ENCODE measurements at regions not wholly inside any gene's neighbourhood (a gene's known extent, or its start where the extent isn't known, plus 50 kb on each side); places are given as distances from the start of the nearest gene placed in this dataset.
A peak's percentile ranks its signal among the peaks of the same experiment; 100 is the strongest.

GRCh38 chr3:106611116-106611515 is 742.3 kb upstream of the CBLB start:
- H2BK120ac ChIP-seq (ENCODE audit: low read depth, low read length): no peak overlapping the region
- H3K27me3 ChIP-seq (ENCODE audit: control insufficient read depth in 3 of 3, insufficient read depth in 3 of 3, low read depth in 1 of 3, low read length in 3 of 3): no peaks in the 10 kb centered on the region
- H3K79me1 ChIP-seq (ENCODE audit: low read depth, low read length): no peaks in the 10 kb centered on the region
- no peak overlapping the region for H2AFZ ChIP-seq (ENCODE audit: low read length)
- H4K91ac ChIP-seq (ENCODE audit: low read depth, low read length, poor library complexity): no peak overlapping the region
- H2BK12ac ChIP-seq (ENCODE audit: low read length): no peak overlapping the region
- H3K36me3 ChIP-seq (replicated peaks in 1 of 2; ENCODE audit: control insufficient read depth in 2 of 2, insufficient read depth in 2 of 2, low read length in 2 of 2): no peaks in the 10 kb centered on the region
- no peak overlapping the region for H2BK15ac ChIP-seq (ENCODE audit: low read length)
- H3K4me1 ChIP-seq (ENCODE audit: control insufficient read depth in 2 of 2, insufficient read depth in 1 of 2, low read depth in 1 of 2, low read length in 2 of 2): peaks cover 0 to 1% of the 10 kb centered on the region in 2 donors
- no peak overlapping the region for H3K23ac ChIP-seq (ENCODE audit: low read depth, low read length, poor library complexity)
- no peak overlapping the region for H3K14ac ChIP-seq (ENCODE audit: low read length)
- H2AK5ac ChIP-seq (ENCODE audit: low read depth, low read length): no peak overlapping the region
- peaks cover 0 to 4% of the 10 kb centered on the region in 2 donors for H3K9me3 ChIP-seq (replicated peaks in 1 of 2; ENCODE audit: control insufficient read depth in 2 of 2, insufficient read depth in 1 of 2, low read depth in 1 of 2, low read length in 2 of 2)
- WGBS, 2 donors (ENCODE audit: extremely low coverage in 2 of 2, insufficient read length in 2 of 2, insufficient replicate concordance in 1 of 2): no CpG with 5 or more reads among the region's 1 CpG
- H3K4me2 ChIP-seq (ENCODE audit: insufficient read depth, low read length, poor library complexity, severe bottlenecking): no peak overlapping the region
- no peak overlapping the region for H3K27ac ChIP-seq (replicated peaks; ENCODE audit: low read length)
- no peak overlapping the region for H3K4ac ChIP-seq (ENCODE audit: low read length)
- H2BK5ac ChIP-seq (ENCODE audit: low read length): no peak overlapping the region
- H4K8ac ChIP-seq (ENCODE audit: low read depth, low read length): no peak overlapping the region
- H3K4me3 ChIP-seq (ENCODE audit: low read length in 2 of 2): no peak overlapping the region
- H3K9ac ChIP-seq (ENCODE audit: low read depth, low read length, poor library complexity): no peak overlapping the region
- H3K18ac ChIP-seq (ENCODE audit: low read length): no peak overlapping the region
- DNase-seq (ENCODE audit: low spot score): no peak

GRCh38 chr3:106611841-106612240 is 743.0 kb upstream of the CBLB start:
- Histone ChIP-seq H3K36me3 (replicated peaks in 1 of 2; ENCODE audit: control insufficient read depth in 2 of 2, insufficient read depth in 2 of 2, low read length in 2 of 2) (no peaks in the 10 kb centered on the region), H3K9ac (ENCODE audit: low read depth, low read length, poor library complexity) (no peak overlapping the region), H2AFZ (ENCODE audit: low read length) (no peak overlapping the region), H3K23ac (ENCODE audit: low read depth, low read length, poor library complexity) (no peak overlapping the region), H3K14ac (ENCODE audit: low read length) (no peak overlapping the region), H3K27me3 (ENCODE audit: control insufficient read depth in 3 of 3, insufficient read depth in 3 of 3, low read depth in 1 of 3, low read length in 3 of 3) (no peaks in the 10 kb centered on the region), H3K4me1 (ENCODE audit: control insufficient read depth in 2 of 2, insufficient read depth in 1 of 2, low read depth in 1 of 2, low read length in 2 of 2) (peaks cover 0 to 1% of the 10 kb centered on the region in 2 donors), H3K9me3 (replicated peaks in 1 of 2; ENCODE audit: control insufficient read depth in 2 of 2, insufficient read depth in 1 of 2, low read depth in 1 of 2, low read length in 2 of 2) (peaks cover 0 to 2% of the 10 kb centered on the region in 2 donors), H2BK12ac (ENCODE audit: low read length) (no peak overlapping the region), H2AK5ac (ENCODE audit: low read depth, low read length) (no peak overlapping the region), H3K79me1 (ENCODE audit: low read depth, low read length) (no peaks in the 10 kb centered on the region), H4K8ac (ENCODE audit: low read depth, low read length) (no peak overlapping the region), H3K27ac (replicated peaks; ENCODE audit: low read length) (no peak overlapping the region), H4K91ac (ENCODE audit: low read depth, low read length, poor library complexity) (no peak overlapping the region), H3K18ac (ENCODE audit: low read length) (no peak overlapping the region), H2BK5ac (ENCODE audit: low read length) (no peak overlapping the region), H2BK15ac (ENCODE audit: low read length) (no peak overlapping the region), H3K4me3 (ENCODE audit: low read length in 2 of 2) (no peak overlapping the region), H2BK120ac (ENCODE audit: low read depth, low read length) (no peak overlapping the region), H3K4ac (ENCODE audit: low read length) (no peak overlapping the region), H3K4me2 (ENCODE audit: insufficient read depth, low read length, poor library complexity, severe bottlenecking) (no peak overlapping the region)
- DNase-seq (ENCODE audit: low spot score): no peak

- Histone ChIP-seq H2BK120ac (ENCODE audit: low read depth, low read length) (no peak overlapping the region), H4K91ac (ENCODE audit: low read depth, low read length, poor library complexity) (no peak overlapping the region), H3K79me1 (ENCODE audit: low read depth, low read length) (no peaks in the 10 kb centered on the region), H3K36me3 (replicated peaks in 1 of 2; ENCODE audit: control insufficient read depth in 2 of 2, insufficient read depth in 2 of 2, low read length in 2 of 2) (no peaks in the 10 kb centered on the region), H3K14ac (ENCODE audit: low read length) (no peak overlapping the region), H3K27me3 (ENCODE audit: control insufficient read depth in 3 of 3, insufficient read depth in 3 of 3, low read depth in 1 of 3, low read length in 3 of 3) (no peaks in the 10 kb centered on the region), H2BK15ac (ENCODE audit: low read length) (no peak overlapping the region), H3K4me1 (ENCODE audit: control insufficient read depth in 2 of 2, insufficient read depth in 1 of 2, low read depth in 1 of 2, low read length in 2 of 2) (no peaks in the 10 kb centered on the region), H3K9me3 (replicated peaks in 1 of 2; ENCODE audit: control insufficient read depth in 2 of 2, insufficient read depth in 1 of 2, low read depth in 1 of 2, low read length in 2 of 2) (peaks cover 0 to 2% of the 10 kb centered on the region in 2 donors), H3K9ac (ENCODE audit: low read depth, low read length, poor library complexity) (no peak overlapping the region), H2AFZ (ENCODE audit: low read length) (peak overlapping the region; percentile 22), H3K27ac (replicated peaks; ENCODE audit: low read length) (no peak overlapping the region), H3K4me3 (ENCODE audit: low read length in 2 of 2) (no peak overlapping the region), H3K4me2 (ENCODE audit: insufficient read depth, low read length, poor library complexity, severe bottlenecking) (no peak overlapping the region), H3K18ac (ENCODE audit: low read length) (no peak overlapping the region), H3K23ac (ENCODE audit: low read depth, low read length, poor library complexity) (no peak overlapping the region), H2BK5ac (ENCODE audit: low read length) (no peak overlapping the region), H2BK12ac (ENCODE audit: low read length) (no peak overlapping the region), H3K4ac (ENCODE audit: low read length) (no peak overlapping the region), H2AK5ac (ENCODE audit: low read depth, low read length) (no peak overlapping the region), H4K8ac (ENCODE audit: low read depth, low read length) (no peak overlapping the region)
- no CpG with 5 or more reads among the region's 3 CpGs for whole genome bisulfite sequencing, 2 donors (ENCODE audit: extremely low coverage in 2 of 2, insufficient read length in 2 of 2, insufficient replicate concordance in 1 of 2)
- no peak for DNase-seq (ENCODE audit: low spot score)
These were observed 747.7 kb upstream of the CBLB start for GRCh38 chr3:106616556-106616955.

DNA sequence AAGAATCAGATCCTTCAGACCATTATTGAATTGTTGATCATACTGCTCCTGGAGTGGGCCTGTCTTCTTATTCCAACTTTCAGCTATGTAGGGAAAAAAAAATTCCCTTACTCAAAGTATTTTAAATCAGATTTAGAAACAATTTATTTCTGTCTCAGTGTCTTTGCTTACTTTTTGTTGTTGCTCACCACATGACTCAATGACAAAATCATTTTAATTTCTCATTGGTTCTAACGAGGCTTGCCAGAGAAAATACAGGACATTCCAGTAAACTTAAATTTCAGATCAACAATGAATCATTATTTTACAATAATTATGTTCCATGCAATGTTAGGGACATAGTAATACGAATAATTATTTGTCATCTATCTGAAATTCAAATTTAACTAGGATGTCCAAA is 748.5 kb upstream of the CBLB start:
- no peak overlapping the region for H3K23ac ChIP-seq (ENCODE audit: low read depth, low read length, poor library complexity)
- H3K27ac ChIP-seq (replicated peaks; ENCODE audit: low read length): no peak overlapping the region
- no peak overlapping the region for H3K14ac ChIP-seq (ENCODE audit: low read length)
- H2BK5ac ChIP-seq (ENCODE audit: low read length): no peak overlapping the region
- no peak overlapping the region for H4K8ac ChIP-seq (ENCODE audit: low read depth, low read length)
- H3K18ac ChIP-seq (ENCODE audit: low read length): no peak overlapping the region
- H4K91ac ChIP-seq (ENCODE audit: low read depth, low read length, poor library complexity): no peak overlapping the region
- H2AFZ ChIP-seq (ENCODE audit: low read length): no peak overlapping the region
- no peak overlapping the region for H2AK5ac ChIP-seq (ENCODE audit: low read depth, low read length)
- no peaks in the 10 kb centered on the region for H3K79me1 ChIP-seq (ENCODE audit: low read depth, low read length)
- H3K9ac ChIP-seq (ENCODE audit: low read depth, low read length, poor library complexity): no peak overlapping the region
- no peaks in the 10 kb centered on the region for H3K27me3 ChIP-seq (ENCODE audit: control insufficient read depth in 3 of 3, insufficient read depth in 3 of 3, low read depth in 1 of 3, low read length in 3 of 3)
- H3K4me1 ChIP-seq (ENCODE audit: control insufficient read depth in 2 of 2, insufficient read depth in 1 of 2, low read depth in 1 of 2, low read length in 2 of 2): no peaks in the 10 kb centered on the region
- no peak overlapping the region for H3K4me3 ChIP-seq (ENCODE audit: low read length in 2 of 2)
- no peak overlapping the region for H3K4me2 ChIP-seq (ENCODE audit: insufficient read depth, low read length, poor library complexity, severe bottlenecking)
- no peak overlapping the region for H2BK120ac ChIP-seq (ENCODE audit: low read depth, low read length)
- H2BK12ac ChIP-seq (ENCODE audit: low read length): no peak overlapping the region
- no peak overlapping the region for H3K4ac ChIP-seq (ENCODE audit: low read length)
- H3K9me3 ChIP-seq (replicated peaks in 1 of 2; ENCODE audit: control insufficient read depth in 2 of 2, insufficient read depth in 1 of 2, low read depth in 1 of 2, low read length in 2 of 2): peaks cover 0 to 2% of the 10 kb centered on the region in 2 donors
- H3K36me3 ChIP-seq (replicated peaks in 1 of 2; ENCODE audit: control insufficient read depth in 2 of 2, insufficient read depth in 2 of 2, low read length in 2 of 2): no peaks in the 10 kb centered on the region
- no peak overlapping the region for H2BK15ac ChIP-seq (ENCODE audit: low read length)
- no CpG with 5 or more reads among the region's 2 CpGs for WGBS, 2 donors (ENCODE audit: extremely low coverage in 2 of 2, insufficient read length in 2 of 2, insufficient replicate concordance in 1 of 2)
- DNase-seq (ENCODE audit: low spot score): no peak

Data from neuronal stem cell (in vitro differentiated cells).